ENCODE measurements at regions not wholly inside any gene's neighbourhood (a gene's known extent, or its start where the extent isn't known, plus 50 kb on each side); places are given as distances from the start of the nearest gene placed in this dataset.

DNA sequence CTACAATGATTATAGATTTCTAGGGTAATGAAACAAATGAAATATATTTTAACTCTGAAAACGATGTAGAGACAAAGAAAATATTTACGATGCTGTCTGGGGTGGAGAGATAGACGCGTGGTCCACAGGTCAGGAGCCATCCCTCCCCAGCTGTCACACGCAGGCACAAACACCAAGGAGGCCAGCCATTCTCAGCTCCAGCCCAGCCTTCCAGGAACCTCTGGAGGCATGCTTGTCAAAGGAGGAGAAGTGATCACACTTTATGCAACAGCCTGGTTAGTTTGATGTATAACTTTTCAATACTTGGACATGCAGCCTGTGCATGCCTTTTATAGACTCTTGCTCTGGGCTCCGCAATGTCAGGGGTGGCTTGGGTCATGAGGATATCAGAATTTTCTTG lies 391.5 kb upstream of the MGMT start:
- TF ChIP-seq, protein P1, sequence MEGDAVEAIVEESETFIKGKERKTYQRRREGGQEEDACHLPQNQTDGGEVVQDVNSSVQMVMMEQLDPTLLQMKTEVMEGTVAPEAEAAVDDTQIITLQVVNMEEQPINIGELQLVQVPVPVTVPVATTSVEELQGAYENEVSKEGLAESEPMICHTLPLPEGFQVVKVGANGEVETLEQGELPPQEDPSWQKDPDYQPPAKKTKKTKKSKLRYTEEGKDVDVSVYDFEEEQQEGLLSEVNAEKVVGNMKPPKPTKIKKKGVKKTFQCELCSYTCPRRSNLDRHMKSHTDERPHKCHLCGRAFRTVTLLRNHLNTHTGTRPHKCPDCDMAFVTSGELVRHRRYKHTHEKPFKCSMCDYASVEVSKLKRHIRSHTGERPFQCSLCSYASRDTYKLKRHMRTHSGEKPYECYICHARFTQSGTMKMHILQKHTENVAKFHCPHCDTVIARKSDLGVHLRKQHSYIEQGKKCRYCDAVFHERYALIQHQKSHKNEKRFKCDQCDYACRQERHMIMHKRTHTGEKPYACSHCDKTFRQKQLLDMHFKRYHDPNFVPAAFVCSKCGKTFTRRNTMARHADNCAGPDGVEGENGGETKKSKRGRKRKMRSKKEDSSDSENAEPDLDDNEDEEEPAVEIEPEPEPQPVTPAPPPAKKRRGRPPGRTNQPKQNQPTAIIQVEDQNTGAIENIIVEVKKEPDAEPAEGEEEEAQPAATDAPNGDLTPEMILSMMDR (IDR thresholded peaks at IDR 0.05; ENCODE audit: control extremely low read depth, extremely low read depth), result no peak
- WGBS, 2 donors, result 83 to 87% methylated on average over 6 of the region's 6 CpGs
- no peak for ATAC-seq (ENCODE audit: insufficient read depth, low FRiP score)

DNA sequence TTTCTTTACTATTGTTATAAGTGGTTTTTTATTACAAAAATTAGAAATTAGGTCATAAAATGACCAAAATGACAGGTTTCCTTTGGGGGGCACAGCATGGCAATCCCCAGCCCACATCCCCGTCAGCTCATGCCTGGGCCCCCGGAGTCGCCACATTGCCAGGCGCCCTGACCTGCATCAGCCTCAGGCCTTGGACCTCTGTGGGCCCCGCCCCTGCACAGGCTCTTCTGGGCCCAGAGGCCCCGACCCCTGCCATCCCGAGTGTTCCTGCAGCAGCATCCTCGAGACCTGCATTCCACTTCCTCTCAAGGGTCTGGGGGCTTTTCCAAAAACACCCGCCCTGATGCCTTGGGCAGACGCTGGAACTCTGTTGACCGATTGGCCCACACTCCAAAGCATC lies 391.1 kb upstream of the MGMT start:
- 90 to 94% methylated on average over 11 of the region's 11 CpGs for WGBS, 2 donors
- TF ChIP-seq, protein P1 (IDR thresholded peaks at IDR 0.05; ENCODE audit: control extremely low read depth, extremely low read depth), result no peak
- peaks cover 0 to 2% (median 0%) of the 10 kb centered on the region in 5 donors for H3K4me1 ChIP-seq (ENCODE audit: control insufficient read depth in 5 of 5, insufficient read depth in 5 of 5, low read length in 5 of 5)
- H3K27me3 ChIP-seq (ENCODE audit: control insufficient read depth in 3 of 3, insufficient read depth in 3 of 3, low read length in 2 of 3), result no peaks in the 10 kb centered on the region
- no peak for DNase-seq
- peaks cover 0 to 4% (median 0%) of the 10 kb centered on the region in 4 donors for H3K9me3 ChIP-seq (ENCODE audit: control insufficient read depth in 4 of 4, insufficient read depth in 3 of 4, low read length in 3 of 4)
- H3K9ac ChIP-seq (ENCODE audit: insufficient read depth in 1 of 2, low read length in 2 of 2), result no peak overlapping the region
- no peaks in the 10 kb centered on the region for H3K36me3 ChIP-seq (ENCODE audit: control insufficient read depth in 4 of 4, insufficient read depth in 4 of 4, low read length in 4 of 4)
- no peak for ATAC-seq (ENCODE audit: insufficient read depth, low FRiP score)
- no peak overlapping the region for H3K27ac ChIP-seq (ENCODE audit: low read depth in 1 of 2, low read length in 1 of 2)
- no peak overlapping the region for H3K4me3 ChIP-seq

More for the DNA sequence above, 391.5 kb upstream of the MGMT start:
- peaks cover 0 to 2% (median 0%) of the 10 kb centered on the region in 5 donors for H3K4me1 ChIP-seq (ENCODE audit: control insufficient read depth in 5 of 5, insufficient read depth in 5 of 5, low read length in 5 of 5)
- H3K27me3 ChIP-seq (ENCODE audit: control insufficient read depth in 3 of 3, insufficient read depth in 3 of 3, low read length in 2 of 3), result no peaks in the 10 kb centered on the region
- no peaks in the 10 kb centered on the region for H3K36me3 ChIP-seq (ENCODE audit: control insufficient read depth in 4 of 4, insufficient read depth in 4 of 4, low read length in 4 of 4)
- H3K4me3 ChIP-seq, result no peak overlapping the region
- H3K27ac ChIP-seq (ENCODE audit: low read depth in 1 of 2, low read length in 1 of 2), result no peak overlapping the region
- H3K9ac ChIP-seq (ENCODE audit: insufficient read depth in 1 of 2, low read length in 2 of 2), result no peak overlapping the region
- DNase-seq, result no peak
- peaks cover 0 to 4% (median 0%) of the 10 kb centered on the region in 4 donors for H3K9me3 ChIP-seq (ENCODE audit: control insufficient read depth in 4 of 4, insufficient read depth in 3 of 4, low read length in 3 of 4)

DNA sequence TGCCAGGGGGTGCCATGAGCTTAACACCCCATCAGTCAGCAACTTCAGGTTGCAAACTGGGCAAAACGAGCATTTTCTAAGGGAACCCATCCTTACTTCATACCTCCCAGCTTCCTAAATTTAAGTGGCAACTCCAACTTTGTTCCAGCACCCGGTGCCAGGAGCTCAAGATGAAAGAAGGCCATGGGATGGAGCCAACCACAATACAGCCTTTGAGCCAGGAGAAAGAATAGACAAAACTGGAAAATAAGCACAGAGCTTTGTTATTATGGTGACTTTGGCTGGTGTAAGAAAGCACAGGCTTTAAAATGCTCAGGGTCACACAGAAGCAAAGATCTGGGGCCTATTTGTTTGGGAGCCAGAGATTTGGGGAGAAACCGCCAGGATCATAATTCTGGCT lies 388.7 kb upstream of the MGMT start:
- no peak for ATAC-seq (ENCODE audit: insufficient read depth, low FRiP score)
- H3K27ac ChIP-seq (ENCODE audit: low read depth in 1 of 2, low read length in 1 of 2), result no peak overlapping the region

More for the DNA sequence above, 388.7 kb upstream of the MGMT start:
- no peaks in the 10 kb centered on the region for H3K36me3 ChIP-seq (ENCODE audit: control insufficient read depth in 4 of 4, insufficient read depth in 4 of 4, low read length in 4 of 4)
- H3K27me3 ChIP-seq (ENCODE audit: control insufficient read depth in 3 of 3, insufficient read depth in 3 of 3, low read length in 2 of 3), result no peaks in the 10 kb centered on the region
- peaks cover 0 to 2% (median 0%) of the 10 kb centered on the region in 5 donors for H3K4me1 ChIP-seq (ENCODE audit: control insufficient read depth in 5 of 5, insufficient read depth in 5 of 5, low read length in 5 of 5)
- no peak overlapping the region for H3K4me3 ChIP-seq
- TF ChIP-seq, protein P1 (IDR thresholded peaks at IDR 0.05; ENCODE audit: control extremely low read depth, extremely low read depth), result no peak
- no peak for DNase-seq
- no peak overlapping the region for H3K9ac ChIP-seq (ENCODE audit: insufficient read depth in 1 of 2, low read length in 2 of 2)
- WGBS, 2 donors, result 78 to 88% methylated on average over 3 of the region's 3 CpGs
- H3K9me3 ChIP-seq (ENCODE audit: control insufficient read depth in 4 of 4, insufficient read depth in 3 of 4, low read length in 3 of 4), result peaks cover 0 to 4% (median 0%) of the 10 kb centered on the region in 4 donors

Measured in lung (tissue), 11 donors.